Astrocyte (in vitro differentiated cells and primary cell): ENCODE measurements at regions not wholly inside any gene's neighbourhood (a gene's known extent, or its start where the extent isn't known, plus 50 kb on each side); places are given as distances from the start of the nearest gene placed in this dataset.

Experiments used
- DNase-seq: peaks from one replicate; pipeline ENCODE4 v3.0.0-alpha.2; 2010; ENCODE audit warnings: low read depth
- FAIRE-seq: peaks from 2 replicates; lab custom pipeline; 2011; peaks lifted over from hg19 to GRCh38; lab: Jason Lieb, UNC
- H2AFZ ChIP-seq: 2 replicates; pipeline ENCODE4 v1.6.0; 2012; ENCODE audit warnings: low read depth, low read length, inconsistent platforms
- H3K27ac ChIP-seq: 2 replicates; pipeline ENCODE4 v1.5.1; 2011; ENCODE audit warnings: low read depth, low read length, inconsistent platforms
- H3K27me3 ChIP-seq: 2 replicates; pipeline ENCODE4 v1.6.0; 2011; ENCODE audit warnings: low read length, inconsistent platforms; ENCODE audit not compliant: insufficient read depth
- H3K36me3 ChIP-seq: 2 replicates; pipeline ENCODE4 v1.5.1; 2011; ENCODE audit warnings: low read length, inconsistent platforms; ENCODE audit not compliant: insufficient read depth
- H3K4me1 ChIP-seq: 2 replicates; pipeline ENCODE4 v1.5.1; 2011; ENCODE audit warnings: low read length, inconsistent platforms; ENCODE audit not compliant: insufficient read depth
- H3K4me2 ChIP-seq: 2 replicates; pipeline ENCODE4 v1.6.0; 2012; ENCODE audit warnings: low read length, inconsistent platforms
- H3K4me3 ChIP-seq: 2 replicates; pipeline ENCODE4 v1.5.1; 2011; ENCODE audit warnings: low read depth, mild to moderate bottlenecking, low read length, inconsistent platforms; ENCODE audit not compliant: insufficient read depth
- H3K79me2 ChIP-seq: 2 replicates; pipeline ENCODE4 v1.6.0; 2012; ENCODE audit warnings: mild to moderate bottlenecking, low read length, inconsistent platforms; ENCODE audit not compliant: insufficient read depth
- H3K9ac ChIP-seq: 2 replicates; pipeline ENCODE4 v1.6.0; 2012; ENCODE audit warnings: mild to moderate bottlenecking, low read length, inconsistent platforms
- H3K9me3 ChIP-seq: 2 replicates; pipeline ENCODE4 v1.5.1; 2012; ENCODE audit warnings: low read depth, mild to moderate bottlenecking, low read length, inconsistent platforms; ENCODE audit not compliant: insufficient read depth
- H4K20me1 ChIP-seq: 2 replicates; pipeline ENCODE4 v1.6.0; 2012; ENCODE audit warnings: low read length, inconsistent platforms; ENCODE audit not compliant: insufficient read depth
- H3K27ac Mint-ChIP-seq: one replicate; pipeline ENCODE4 v1.8.0; 2021; ENCODE audit warnings: mild to moderate bottlenecking, mixed read lengths; ENCODE audit not compliant: unreplicated experiment
- H3K27me3 Mint-ChIP-seq: one replicate; pipeline ENCODE4 v1.8.0; 2021; ENCODE audit warnings: low read depth, mixed read lengths; ENCODE audit not compliant: unreplicated experiment
- H3K36me3 Mint-ChIP-seq: one replicate; pipeline ENCODE4 v1.8.0; 2021; ENCODE audit warnings: low read depth, mixed read lengths; ENCODE audit not compliant: unreplicated experiment
- H3K4me1 Mint-ChIP-seq: one replicate; pipeline ENCODE4 v1.8.0; 2021; ENCODE audit warnings: low read depth, mixed read lengths; ENCODE audit not compliant: unreplicated experiment
- H3K4me3 Mint-ChIP-seq: one replicate; pipeline ENCODE4 v1.8.0; 2021; ENCODE audit warnings: mild to moderate bottlenecking, moderate library complexity, mixed read lengths; ENCODE audit not compliant: unreplicated experiment
- H3K9me3 Mint-ChIP-seq: one replicate; pipeline ENCODE4 v1.8.0; 2021; ENCODE audit warnings: mild to moderate bottlenecking, mixed read lengths; ENCODE audit not compliant: unreplicated experiment
- EZH2 ChIP-seq: IDR thresholded peaks from 2 replicates; pipeline ENCODE4 v1.6.1; 2012; ENCODE audit warnings: mild to moderate bottlenecking, low read length, inconsistent platforms; ENCODE audit not compliant: insufficient read depth
- TF ChIP-seq, protein P1 (sequence below): IDR thresholded peaks from 2 replicates; pipeline ENCODE4 v1.5.1; 2011; ENCODE audit warnings: low read depth, mild to moderate bottlenecking, inconsistent platforms, low read length, moderate library complexity; ENCODE audit not compliant: insufficient read depth

DNA sequence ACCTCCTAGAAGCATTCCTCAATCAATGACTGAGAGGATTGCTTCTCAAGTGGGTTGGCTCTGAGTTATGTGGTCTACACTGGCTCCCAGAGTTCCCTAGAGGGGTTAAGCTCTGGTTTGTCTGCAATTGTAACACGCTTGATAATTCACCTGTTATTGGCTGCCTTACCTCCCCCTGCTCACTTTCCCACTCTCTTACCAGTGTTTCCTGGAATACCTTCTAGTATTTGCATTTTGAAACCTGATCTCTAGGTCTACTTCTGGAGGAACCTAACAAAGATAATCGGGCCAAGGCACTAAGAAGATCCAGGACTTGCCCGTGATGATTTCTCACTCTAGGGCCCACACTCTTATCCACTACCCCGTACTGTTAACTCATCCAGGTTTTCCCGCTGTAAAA is 110.1 kb upstream of the MAP3K1 start:
- Mint-ChIP-seq H3K4me3 (no peak overlapping the region), H3K27ac (no peak overlapping the region), H3K9me3 (no peaks in the 10 kb centered on the region), H3K36me3 (peaks cover 2% of the 10 kb centered on the region), H3K27me3 (peaks cover 19% of the 10 kb centered on the region), H3K4me1 (no peaks in the 10 kb centered on the region)
- Histone ChIP-seq H4K20me1 (no peaks in the 10 kb centered on the region), H3K4me1 (no peaks in the 10 kb centered on the region), H3K9me3 (no peaks in the 10 kb centered on the region), H3K4me2 (no peak overlapping the region), H2AFZ (no peak overlapping the region), H3K36me3 (no peaks in the 10 kb centered on the region), H3K27me3 (peaks cover 2% of the 10 kb centered on the region), H3K9ac (no peak overlapping the region), H3K27ac (no peak overlapping the region), H3K4me3 (no peak overlapping the region), H3K79me2 (no peaks in the 10 kb centered on the region)
- TF ChIP-seq, protein P1, sequence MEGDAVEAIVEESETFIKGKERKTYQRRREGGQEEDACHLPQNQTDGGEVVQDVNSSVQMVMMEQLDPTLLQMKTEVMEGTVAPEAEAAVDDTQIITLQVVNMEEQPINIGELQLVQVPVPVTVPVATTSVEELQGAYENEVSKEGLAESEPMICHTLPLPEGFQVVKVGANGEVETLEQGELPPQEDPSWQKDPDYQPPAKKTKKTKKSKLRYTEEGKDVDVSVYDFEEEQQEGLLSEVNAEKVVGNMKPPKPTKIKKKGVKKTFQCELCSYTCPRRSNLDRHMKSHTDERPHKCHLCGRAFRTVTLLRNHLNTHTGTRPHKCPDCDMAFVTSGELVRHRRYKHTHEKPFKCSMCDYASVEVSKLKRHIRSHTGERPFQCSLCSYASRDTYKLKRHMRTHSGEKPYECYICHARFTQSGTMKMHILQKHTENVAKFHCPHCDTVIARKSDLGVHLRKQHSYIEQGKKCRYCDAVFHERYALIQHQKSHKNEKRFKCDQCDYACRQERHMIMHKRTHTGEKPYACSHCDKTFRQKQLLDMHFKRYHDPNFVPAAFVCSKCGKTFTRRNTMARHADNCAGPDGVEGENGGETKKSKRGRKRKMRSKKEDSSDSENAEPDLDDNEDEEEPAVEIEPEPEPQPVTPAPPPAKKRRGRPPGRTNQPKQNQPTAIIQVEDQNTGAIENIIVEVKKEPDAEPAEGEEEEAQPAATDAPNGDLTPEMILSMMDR = no peak
- TF ChIP-seq EZH2 = no peak
- FAIRE-seq (no peak), DNase-seq (no peak)

DNA sequence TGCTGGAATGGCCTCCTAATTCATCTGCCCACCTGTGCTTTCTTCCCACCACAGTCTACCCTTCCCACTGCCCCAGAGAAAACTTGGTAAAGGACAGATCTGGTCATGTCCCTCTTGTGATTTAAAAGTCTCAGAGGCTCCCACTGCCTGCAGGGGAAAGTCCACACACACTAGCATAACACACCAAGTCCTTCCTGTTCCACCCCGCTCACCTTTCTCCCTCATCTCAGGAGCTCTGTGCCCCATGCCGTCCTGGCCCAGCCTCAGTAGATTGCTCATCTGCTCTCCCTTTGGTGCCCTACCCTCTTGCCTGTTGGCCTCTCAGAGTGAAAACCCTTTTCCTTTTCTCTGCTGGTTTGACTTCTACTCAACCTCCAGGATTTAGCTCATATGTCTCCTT is 111.4 kb upstream of the MAP3K1 start:
- FAIRE-seq (no peak), DNase-seq (no peak)
- peaks cover 5% of the 10 kb centered on the region for H3K4me1 Mint-ChIP-seq
- Histone ChIP-seq H3K9me3 (no peaks in the 10 kb centered on the region), H4K20me1 (no peaks in the 10 kb centered on the region), H3K4me3 (no peak overlapping the region), H3K79me2 (no peaks in the 10 kb centered on the region), H3K27ac (no peak overlapping the region), H2AFZ (no peak overlapping the region), H3K27me3 (peaks cover 9% of the 10 kb centered on the region), H3K4me1 (no peaks in the 10 kb centered on the region), H3K9ac (no peak overlapping the region), H3K4me2 (no peak overlapping the region), H3K36me3 (no peaks in the 10 kb centered on the region)
- peaks cover 21% of the 10 kb centered on the region for H3K27me3 Mint-ChIP-seq
- no peak overlapping the region for H3K27ac Mint-ChIP-seq
- TF ChIP-seq EZH2 = no peak
- TF ChIP-seq, protein P1 = no peak
- no peak overlapping the region for H3K4me3 Mint-ChIP-seq
- H3K9me3 Mint-ChIP-seq = no peaks in the 10 kb centered on the region
- H3K36me3 Mint-ChIP-seq = peaks cover 2% of the 10 kb centered on the region

DNA sequence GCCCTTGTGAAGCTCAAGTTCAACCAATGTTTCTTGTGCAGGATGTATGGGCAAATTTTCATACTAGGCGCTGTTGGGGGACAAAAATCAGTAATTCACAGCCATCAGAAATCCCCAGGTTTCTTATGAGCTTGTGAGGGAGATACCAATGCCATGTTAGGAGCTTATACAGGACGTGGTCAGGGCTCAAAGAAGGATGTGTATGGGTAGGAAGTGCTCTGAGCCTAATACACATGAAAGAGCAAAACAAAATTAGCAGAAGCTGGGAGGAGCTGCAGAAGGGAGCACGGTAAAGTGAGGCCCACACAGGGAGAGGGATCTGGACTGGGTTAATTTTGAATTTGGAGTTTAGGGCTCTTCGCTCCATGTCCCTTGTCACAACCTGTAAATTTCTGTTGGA is 114.6 kb upstream of the MAP3K1 start:
- TF ChIP-seq, protein P1 = no peak
- no peak for TF ChIP-seq EZH2
- no peak overlapping the region for H3K9ac ChIP-seq
- H3K9me3 ChIP-seq = no peaks in the 10 kb centered on the region
- Mint-ChIP-seq H3K36me3 (peaks cover 2% of the 10 kb centered on the region), H3K27ac (no peak overlapping the region), H3K9me3 (no peaks in the 10 kb centered on the region), H3K27me3 (peaks cover 21% of the 10 kb centered on the region), H3K4me1 (peaks cover 11% of the 10 kb centered on the region), H3K4me3 (no peak overlapping the region)
- no peak overlapping the region for H3K4me3 ChIP-seq
- H4K20me1 ChIP-seq = no peaks in the 10 kb centered on the region
- H3K27me3 ChIP-seq = peaks cover 9% of the 10 kb centered on the region
- H3K4me1 ChIP-seq = no peaks in the 10 kb centered on the region
- no peaks in the 10 kb centered on the region for H3K79me2 ChIP-seq
- DNase-seq (no peak), FAIRE-seq (no peak)
- H3K4me2 ChIP-seq = no peak overlapping the region
- no peak overlapping the region for H2AFZ ChIP-seq
- H3K36me3 ChIP-seq = no peaks in the 10 kb centered on the region
- no peak overlapping the region for H3K27ac ChIP-seq
